ENCODE measurements at regions not wholly inside any gene's neighbourhood (a gene's known extent, or its start where the extent isn't known, plus 50 kb on each side); places are given as distances from the start of the nearest gene placed in this dataset.

- no peaks in the 10 kb centered on the region for H3K4me1 ChIP-seq
- H3K36me3 ChIP-seq: no peaks in the 10 kb centered on the region
- no peaks in the 10 kb centered on the region for H3K27me3 ChIP-seq
- TF ChIP-seq CTCF (IDR thresholded peaks at IDR 0.05): no peak
- H3K27ac ChIP-seq: no peak overlapping the region
- intact Hi-C loops (cut with DNase I): loop anchor here (10.0 kb wide), 1 partner anchor 100 kb away; no protein-coding TSS in a partner anchor
- H3K9ac ChIP-seq (ENCODE audit: low read depth in 2 of 2, low read length in 2 of 2): no peak overlapping the region
- DNase-seq: no peak
- no peak overlapping the region for H3K4me3 ChIP-seq
- H3K9me3 ChIP-seq: no peaks in the 10 kb centered on the region
Measured at GRCh38 chr9:129504404-129504803, 116.5 kb downstream of the C9orf50 start.

DNA sequence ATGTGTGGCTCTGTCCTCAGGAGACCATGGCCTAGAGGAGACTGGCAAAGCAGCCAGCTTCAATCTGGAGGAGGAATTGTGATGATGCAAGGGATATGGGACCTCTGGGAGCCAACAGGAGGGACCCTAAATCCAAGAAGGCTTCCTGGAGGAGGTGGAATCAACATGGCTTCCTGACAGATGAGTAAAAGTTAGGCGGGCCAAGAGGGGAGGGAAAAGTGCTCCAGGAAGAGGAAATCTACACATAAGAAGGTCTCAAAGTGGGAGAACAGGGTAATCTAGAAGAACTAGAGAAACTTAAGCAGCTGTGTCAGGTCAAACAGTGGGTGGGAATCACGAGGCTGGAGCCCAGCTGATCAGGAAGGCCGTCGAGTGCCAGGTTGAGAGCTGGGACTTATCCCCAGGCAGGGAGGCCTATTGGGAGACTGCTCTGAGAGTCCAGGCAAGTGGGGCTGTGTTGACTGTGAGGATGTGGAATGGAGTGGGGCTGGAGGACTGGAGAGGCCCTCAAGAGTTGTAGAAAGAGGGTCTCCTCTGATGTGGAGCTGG, 119.1 kb downstream of the C9orf50 start:
- no peak for DNase-seq
- intact Hi-C loops (cut with DNase I): loop anchor here (10.0 kb wide), 1 partner anchor 103 kb away; no protein-coding TSS in a partner anchor
- Histone ChIP-seq H3K27ac (no peak overlapping the region), H3K9ac (ENCODE audit: low read depth in 2 of 2, low read length in 2 of 2) (no peak overlapping the region), H3K4me3 (no peak overlapping the region), H3K27me3 (no peaks in the 10 kb centered on the region), H3K9me3 (no peaks in the 10 kb centered on the region), H3K36me3 (no peaks in the 10 kb centered on the region), H3K4me1 (no peaks in the 10 kb centered on the region)
- TF ChIP-seq CTCF (IDR thresholded peaks at IDR 0.05): no peak

DNA sequence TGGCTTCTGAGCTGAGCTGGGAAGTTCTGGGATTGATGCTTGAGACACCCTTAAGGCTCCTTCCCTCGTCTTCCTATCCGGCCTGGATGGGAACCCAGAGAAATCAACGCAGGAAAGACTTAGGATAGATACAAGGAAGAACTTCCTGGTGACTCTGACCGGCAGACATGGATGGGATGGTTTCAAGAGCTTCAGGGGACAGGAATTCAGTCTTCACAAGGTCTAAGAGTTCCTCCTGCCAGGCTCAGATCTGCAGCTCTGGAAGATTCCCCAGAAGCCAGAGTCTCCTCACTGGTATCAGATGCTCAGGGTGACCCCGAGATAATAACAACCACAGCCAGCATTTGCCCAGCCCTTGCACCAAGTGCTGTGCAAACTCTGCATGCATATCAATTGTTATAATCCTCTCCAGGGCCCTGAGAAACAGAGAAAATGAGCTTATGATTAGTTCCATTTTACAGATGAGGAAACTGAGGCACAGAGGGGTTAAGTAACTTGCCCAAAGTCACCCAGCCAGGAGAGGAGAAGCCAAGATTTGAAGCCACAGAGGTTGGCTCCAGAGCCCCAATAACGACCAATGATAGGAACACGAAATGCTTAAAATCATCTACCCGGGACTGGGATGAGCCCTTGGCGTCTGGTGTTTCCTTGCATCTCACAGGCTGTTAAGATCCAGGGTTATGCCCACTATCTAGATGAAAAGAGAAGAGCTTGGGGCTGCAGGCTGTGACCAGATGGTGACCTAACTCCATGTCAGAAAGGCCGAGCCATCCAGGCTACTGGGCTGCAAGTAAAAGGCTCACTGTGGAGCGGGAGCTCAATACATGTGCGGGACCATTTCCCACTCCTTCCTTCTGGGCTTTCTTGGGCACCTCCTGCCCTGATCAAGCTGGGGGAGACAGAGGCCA, 119.8 kb downstream of the C9orf50 start:
- H3K4me3 ChIP-seq: no peak overlapping the region
- DNase-seq: no peak
- no peaks in the 10 kb centered on the region for H3K9me3 ChIP-seq
- H3K4me1 ChIP-seq: no peaks in the 10 kb centered on the region
- TF ChIP-seq CTCF (IDR thresholded peaks at IDR 0.05): no peak
- H3K27ac ChIP-seq: peak overlapping the region; percentile 53
- no peaks in the 10 kb centered on the region for H3K36me3 ChIP-seq
- intact Hi-C loops (cut with DNase I): loop anchor here (10.0 kb wide), 1 partner anchor 104 kb away; no protein-coding TSS in a partner anchor
- H3K9ac ChIP-seq (ENCODE audit: low read depth in 2 of 2, low read length in 2 of 2): peak overlapping the region in 1 of 2 donors; percentile 43
- H3K27me3 ChIP-seq: no peaks in the 10 kb centered on the region

DNA sequence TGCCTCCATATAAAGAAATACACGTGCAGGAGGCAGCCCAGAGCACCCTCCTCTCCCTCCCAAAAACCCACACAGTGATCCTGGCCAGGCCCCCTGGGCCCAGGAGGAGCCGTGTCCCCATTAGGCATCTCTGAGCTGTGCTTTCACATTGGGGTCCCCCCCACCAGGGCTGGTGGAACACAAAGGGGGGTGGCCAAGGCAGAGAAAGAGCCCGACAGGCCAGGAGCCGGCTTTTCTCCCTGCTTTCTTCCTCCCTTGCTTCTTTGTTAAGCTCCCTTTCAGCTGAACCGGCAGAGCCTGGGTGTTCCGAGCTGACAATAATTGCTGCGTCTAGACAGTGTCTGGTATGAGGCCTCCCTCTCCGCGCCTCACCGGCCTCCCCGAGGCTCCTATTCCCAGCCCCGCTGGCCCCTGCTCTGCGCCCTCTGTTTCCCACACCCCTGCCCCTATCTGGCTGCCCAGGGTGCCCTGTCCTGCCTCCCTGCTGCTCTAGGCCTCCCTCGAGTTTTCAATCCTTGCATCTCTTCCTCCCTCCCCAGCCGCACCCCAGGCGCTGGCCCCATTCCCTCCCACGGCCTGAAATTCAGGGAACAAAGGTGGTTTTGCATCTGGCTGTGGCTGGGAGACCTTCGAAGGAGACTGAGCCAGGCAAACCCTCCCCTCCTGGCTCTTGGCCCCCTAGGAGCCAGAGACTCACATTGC, 120.6 kb downstream of the C9orf50 start:
- no peak for DNase-seq
- no peak for TF ChIP-seq CTCF (IDR thresholded peaks at IDR 0.05)
- no peaks in the 10 kb centered on the region for H3K4me1 ChIP-seq
- intact Hi-C loops (cut with DNase I): loop anchor here (10.0 kb wide), 1 partner anchor 104 kb away; no protein-coding TSS in a partner anchor
- H3K9me3 ChIP-seq: no peaks in the 10 kb centered on the region
- H3K9ac ChIP-seq (ENCODE audit: low read depth in 2 of 2, low read length in 2 of 2): peak overlapping the region in 1 of 2 donors; percentile 43
- no peaks in the 10 kb centered on the region for H3K27me3 ChIP-seq
- H3K27ac ChIP-seq: peak overlapping the region; percentile 53
- no peaks in the 10 kb centered on the region for H3K36me3 ChIP-seq
- H3K4me3 ChIP-seq: no peak overlapping the region

All from colonic mucosa (tissue), 4 donors.